CD4-positive, alpha-beta memory T cell (primary cell): ENCODE measurements at regions not wholly inside any gene's neighbourhood (a gene's known extent, or its start where the extent isn't known, plus 50 kb on each side); places are given as distances from the start of the nearest gene placed in this dataset.

Source experiments
- CTCF ChIA-PET: fragments of 350-600 bp; sonication (Branson Sonifier 250); formaldehyde crosslinking; loops from one replicate; lab custom pipeline; 2021; ENCODE audit warnings: inconsistent platforms; ENCODE audit not compliant: partially characterized antibody; lab: Charles Lee
- POLR2A ChIA-PET: fragments of 350-600 bp; sonication (Branson Sonifier 250); formaldehyde crosslinking; loops from one replicate; lab custom pipeline; 2021; ENCODE audit not compliant: partially characterized antibody; lab: Charles Lee
- DNase-seq, 5 donors: peaks; one replicate each; pipeline versions ENCODE4 v3.0.0 to v3.0.0-alpha.2; 2020 to 2022; ENCODE audit warnings: mixed read lengths in 1 of 5
- H3K27ac ChIP-seq: one replicate; pipeline ENCODE4 v1.7.0; 2013; ENCODE audit warnings: low read depth, low read length
- H3K27me3 ChIP-seq: 2 replicates; pipeline ENCODE4 v1.7.0; 2013; ENCODE audit warnings: mild to moderate bottlenecking, low read length, moderate library complexity; ENCODE audit not compliant: insufficient read depth
- H3K36me3 ChIP-seq: 2 replicates; pipeline ENCODE4 v1.7.0; 2013; ENCODE audit warnings: mild to moderate bottlenecking, low read length, moderate library complexity; ENCODE audit not compliant: insufficient read depth
- H3K4me1 ChIP-seq: 2 replicates; pipeline ENCODE4 v1.7.0; 2013; ENCODE audit warnings: mild to moderate bottlenecking, low read length, moderate library complexity; ENCODE audit not compliant: insufficient read depth
- H3K4me3 ChIP-seq, 2 donors: one replicate each; pipeline ENCODE4 v1.7.0; 2013; ENCODE audit warnings: low read length in 2 of 2, mild to moderate bottlenecking in 1 of 2
- H3K9me3 ChIP-seq, 2 donors: one replicate each; pipeline ENCODE4 v1.7.0; 2013; ENCODE audit warnings: low read length in 2 of 2, control low read depth in 1 of 2; ENCODE audit not compliant: control insufficient read depth in 1 of 2
- H3K27ac Mint-ChIP-seq, 7 donors: one replicate each; pipeline ENCODE4 v1.8.0; 2020 to 2021; ENCODE audit warnings: mixed read lengths in 7 of 7, mild to moderate bottlenecking in 6 of 7, inconsistent platforms in 3 of 7, moderate library complexity in 3 of 7
- H3K27me3 Mint-ChIP-seq, 2 donors: one replicate each; pipeline ENCODE4 v1.8.0; 2020 to 2021; ENCODE audit warnings: mixed read lengths in 2 of 2
- H3K36me3 Mint-ChIP-seq, 2 donors: one replicate each; pipeline ENCODE4 v1.8.0; 2020 to 2021; ENCODE audit warnings: mixed read lengths in 2 of 2, inconsistent platforms in 1 of 2, mild to moderate bottlenecking in 1 of 2
- H3K4me1 Mint-ChIP-seq, 4 donors: one replicate each; pipeline ENCODE4 v1.8.0; 2020 to 2021; ENCODE audit warnings: mixed read lengths in 4 of 4, mild to moderate bottlenecking in 1 of 4
- H3K4me3 Mint-ChIP-seq, 8 donors: one replicate each; pipeline ENCODE4 v1.8.0; 2020 to 2021; ENCODE audit warnings: mixed read lengths in 8 of 8, mild to moderate bottlenecking in 7 of 8, moderate library complexity in 6 of 8, inconsistent platforms in 3 of 8
- H3K9me3 Mint-ChIP-seq, 8 donors: one replicate each; pipeline ENCODE4 v1.8.0; 2020 to 2021; ENCODE audit warnings: mixed read lengths in 8 of 8, mild to moderate bottlenecking in 5 of 8, inconsistent platforms in 3 of 8, moderate library complexity in 1 of 8
- intact Hi-C: fragments of 100-400 bp; cut with micrococcal nuclease; formaldehyde crosslinking; loops from one replicate; pipeline ENCODE4 v1.15.1; 2023

- H3K4me3 ChIP-seq = no peak overlapping the region
- H3K9me3 ChIP-seq = no peaks in the 10 kb centered on the region
- POLR2A ChIA-PET = no interaction called here
- CTCF ChIA-PET = no interaction called here
- H3K4me1 ChIP-seq = no peaks in the 10 kb centered on the region
- H3K27me3 ChIP-seq = peaks cover 11% of the 10 kb centered on the region
- Mint-ChIP-seq H3K27me3 (peaks cover 13 to 32% of the 10 kb centered on the region in 2 donors), H3K4me1 (peaks cover 0 to 8% (median 5%) of the 10 kb centered on the region in 4 donors), H3K36me3 (no peaks in the 10 kb centered on the region), H3K4me3 (peak overlapping the region in 1 of 8 donors; percentile 21), H3K27ac (no peak overlapping the region), H3K9me3 (peaks cover 0 to under 1% (median 0%) of the 10 kb centered on the region in 8 donors)
- DNase-seq = no peak
- intact Hi-C loops = no loop called here
- no peak overlapping the region for H3K27ac ChIP-seq
- no peaks in the 10 kb centered on the region for H3K36me3 ChIP-seq
These were observed 78.4 kb upstream of the NKD1 start for GRCh38 chr16:50469744-50470321.

GRCh38 chr16:50469121-50469743 lies 79.0 kb upstream of the NKD1 start:
- H3K27me3 ChIP-seq = peaks cover 11% of the 10 kb centered on the region
- Mint-ChIP-seq H3K27me3 (peaks cover 13 to 32% of the 10 kb centered on the region in 2 donors), H3K4me1 (peaks cover 0 to 8% (median 5%) of the 10 kb centered on the region in 4 donors), H3K4me3 (peak overlapping the region in 4 of 8 donors; percentile 21 to 72 (median 44)), H3K36me3 (no peaks in the 10 kb centered on the region), H3K9me3 (no peaks in the 10 kb centered on the region), H3K27ac (no peak overlapping the region)
- intact Hi-C loops = no loop called here
- POLR2A ChIA-PET = no interaction called here
- DNase-seq = no peak
- no peak overlapping the region for H3K4me3 ChIP-seq
- no peaks in the 10 kb centered on the region for H3K36me3 ChIP-seq
- H3K9me3 ChIP-seq = no peaks in the 10 kb centered on the region
- H3K4me1 ChIP-seq = no peaks in the 10 kb centered on the region
- CTCF ChIA-PET = no interaction called here
- H3K27ac ChIP-seq = no peak overlapping the region

- Mint-ChIP-seq H3K27ac (no peak overlapping the region), H3K9me3 (peaks cover 0 to 2% (median 0%) of the 10 kb centered on the region in 8 donors), H3K4me1 (peaks cover 0 to 8% (median 5%) of the 10 kb centered on the region in 4 donors), H3K27me3 (peaks cover 13 to 32% of the 10 kb centered on the region in 2 donors), H3K36me3 (no peaks in the 10 kb centered on the region), H3K4me3 (peak overlapping the region in 6 of 8 donors; percentile 19 to 77 (median 64))
- Histone ChIP-seq H3K4me1 (no peaks in the 10 kb centered on the region), H3K9me3 (no peaks in the 10 kb centered on the region), H3K27ac (no peak overlapping the region), H3K36me3 (no peaks in the 10 kb centered on the region), H3K27me3 (peaks cover 11% of the 10 kb centered on the region), H3K4me3 (no peak overlapping the region)
- no peak for DNase-seq
- intact Hi-C loops = no loop called here
- ChIA-PET POLR2A (no interaction called here), CTCF (no interaction called here)
These were observed 79.5 kb upstream of the NKD1 start for GRCh38 chr16:50468749-50469078.

- ChIA-PET CTCF (interaction anchor here (1.2 kb wide), 1 partner anchor 338 kb away, joined by 4 read pairs; no protein-coding TSS in a partner anchor), POLR2A (no interaction called here)
- Histone ChIP-seq H3K27me3 (peaks cover 11% of the 10 kb centered on the region), H3K4me1 (no peaks in the 10 kb centered on the region), H3K4me3 (no peak overlapping the region), H3K36me3 (no peaks in the 10 kb centered on the region), H3K9me3 (no peaks in the 10 kb centered on the region), H3K27ac (no peak overlapping the region)
- Mint-ChIP-seq H3K27ac (no peak overlapping the region), H3K4me3 (peak overlapping the region; percentile 42 to 77 (median 70)), H3K4me1 (peaks cover 0 to 8% (median 5%) of the 10 kb centered on the region in 4 donors), H3K27me3 (peaks cover 13 to 32% of the 10 kb centered on the region in 2 donors), H3K36me3 (no peaks in the 10 kb centered on the region), H3K9me3 (peaks cover 0 to 2% (median 0%) of the 10 kb centered on the region in 8 donors)
- no peak for DNase-seq
- intact Hi-C loops = no loop called here
These were observed 80.0 kb upstream of the NKD1 start for GRCh38 chr16:50467943-50468748.

GRCh38 chr16:50467559-50467942 lies 80.6 kb upstream of the NKD1 start:
- H3K9me3 ChIP-seq = no peaks in the 10 kb centered on the region
- no peak overlapping the region for H3K27ac ChIP-seq
- CTCF ChIA-PET = interaction anchor here (1.2 kb wide), 1 partner anchor 339 kb away, joined by 4 read pairs; no protein-coding TSS in a partner anchor
- Mint-ChIP-seq H3K36me3 (no peaks in the 10 kb centered on the region), H3K9me3 (peaks cover 0 to 2% (median 0%) of the 10 kb centered on the region in 8 donors), H3K27ac (no peak overlapping the region), H3K27me3 (peaks cover 13 to 31% of the 10 kb centered on the region in 2 donors), H3K4me3 (peak overlapping the region; percentile 27 to 75 (median 70)), H3K4me1 (peaks cover 0 to 7% (median 4%) of the 10 kb centered on the region in 4 donors)
- H3K36me3 ChIP-seq = no peaks in the 10 kb centered on the region
- peaks cover 11% of the 10 kb centered on the region for H3K27me3 ChIP-seq
- intact Hi-C loops = no loop called here
- no peak overlapping the region for H3K4me3 ChIP-seq
- POLR2A ChIA-PET = no interaction called here
- DNase-seq = no peak
- no peaks in the 10 kb centered on the region for H3K4me1 ChIP-seq

- H3K9me3 ChIP-seq = no peaks in the 10 kb centered on the region
- H3K27me3 ChIP-seq = peaks cover 11% of the 10 kb centered on the region
- Mint-ChIP-seq H3K4me1 (peaks cover 0 to 7% (median 4%) of the 10 kb centered on the region in 4 donors), H3K27ac (no peak overlapping the region), H3K4me3 (peak overlapping the region in 2 of 8 donors; percentile 14 to 15), H3K9me3 (peaks cover 0 to 2% (median 0%) of the 10 kb centered on the region in 8 donors), H3K36me3 (no peaks in the 10 kb centered on the region), H3K27me3 (peaks cover 13 to 28% of the 10 kb centered on the region in 2 donors)
- no peaks in the 10 kb centered on the region for H3K4me1 ChIP-seq
- intact Hi-C loops = no loop called here
- H3K36me3 ChIP-seq = no peaks in the 10 kb centered on the region
- H3K4me3 ChIP-seq = no peak overlapping the region
- POLR2A ChIA-PET = no interaction called here
- CTCF ChIA-PET = interaction anchor here (1.7 kb wide), 1 partner anchor 201 kb away, joined by 3 read pairs; no protein-coding TSS in a partner anchor
- DNase-seq = no peak
- no peak overlapping the region for H3K27ac ChIP-seq
These were observed 82.0 kb upstream of the NKD1 start for GRCh38 chr16:50466170-50466569.
